Karpas-422 (cell line): ENCODE measurements at regions not wholly inside any gene's neighbourhood (a gene's known extent, or its start where the extent isn't known, plus 50 kb on each side); places are given as distances from the start of the nearest gene placed in this dataset.
"Not testable (repeated sequence)": the region's sequence is repeated elsewhere in the genome, so short reads cannot be mapped to it uniquely, and the experiment has no call there.

Experiments used
- DNase-seq: peaks from one replicate; pipeline ENCODE4 v3.0.0-alpha.2; 2015
- H2AFZ ChIP-seq: fragments of 200-600 bp; sonication (generic); 2 replicates; pipeline ENCODE4 v1.6.1; 2014; ENCODE audit warnings: antibody characterized with exemption, low read length, mixed read lengths
- H3K27ac ChIP-seq: fragments of 200-600 bp; sonication (generic); 2 replicates; pipeline ENCODE4 v1.5.1; 2014; ENCODE audit warnings: mild to moderate bottlenecking, low read length, moderate library complexity
- H3K27me3 ChIP-seq: fragments of 200-600 bp; sonication (generic); 2 replicates; pipeline ENCODE4 v1.6.1; 2014; ENCODE audit warnings: low read length, mixed read lengths
- H3K36me3 ChIP-seq: fragments of 200-600 bp; sonication (generic); 2 replicates; pipeline ENCODE4 v1.6.1; 2014; ENCODE audit warnings: low read length, mixed read lengths; ENCODE audit not compliant: insufficient read depth
- H3K4me1 ChIP-seq: fragments of 200-600 bp; sonication (generic); 2 replicates; pipeline ENCODE4 v1.6.1; 2014; ENCODE audit warnings: mild to moderate bottlenecking, low read length, mixed read lengths
- H3K4me2 ChIP-seq: fragments of 200-600 bp; sonication (generic); 2 replicates; pipeline ENCODE4 v1.6.1; 2014; ENCODE audit warnings: low read length, low read depth, mild to moderate bottlenecking; ENCODE audit not compliant: poor library complexity, severe bottlenecking
- H3K4me3 ChIP-seq: fragments of 200-600 bp; sonication (generic); 2 replicates; pipeline ENCODE4 v1.5.1; 2014; ENCODE audit warnings: mild to moderate bottlenecking, antibody characterized with exemption, low read length, mixed read lengths
- H3K79me2 ChIP-seq: fragments of 200-600 bp; sonication (generic); 2 replicates; pipeline ENCODE4 v1.6.1; 2014; ENCODE audit warnings: mild to moderate bottlenecking, low read length, mixed read lengths
- H3K9ac ChIP-seq: fragments of 200-600 bp; sonication (generic); 2 replicates; pipeline ENCODE4 v1.6.0; 2014; ENCODE audit warnings: low read length
- H3K9me2 ChIP-seq: fragments of 200-600 bp; sonication (generic), shearing (Covaris generic); replicated peaks from 2 replicates; pipeline ENCODE4 v1.6.0; 2014; ENCODE audit warnings: mild to moderate bottlenecking, low read length, moderate library complexity; ENCODE audit not compliant: insufficient read depth
- H3K9me3 ChIP-seq: fragments of 300-700, 200-600 bp; sonication (generic); 2 replicates; pipeline ENCODE4 v1.6.1; 2014; ENCODE audit warnings: low read length, mixed read lengths
- H4K20me1 ChIP-seq: fragments of 200-600 bp; sonication (generic); 2 replicates; pipeline ENCODE4 v1.6.1; 2014; ENCODE audit warnings: mild to moderate bottlenecking, antibody characterized with exemption, low read length, low read depth; ENCODE audit not compliant: insufficient read depth

GRCh38 chr5:44535621-44536020, 146.4 kb upstream of the FGF10 start:
- H3K4me3 ChIP-seq, result no peak overlapping the region
- H3K9me2 ChIP-seq, result no peaks in the 10 kb centered on the region
- H3K27me3 ChIP-seq, result no peaks in the 10 kb centered on the region
- no peaks in the 10 kb centered on the region for H4K20me1 ChIP-seq
- DNase-seq, result no peak
- no peak overlapping the region for H2AFZ ChIP-seq
- no peak overlapping the region for H3K9ac ChIP-seq
- no peak overlapping the region for H3K4me2 ChIP-seq
- H3K9me3 ChIP-seq, result no peaks in the 10 kb centered on the region
- H3K36me3 ChIP-seq, result no peaks in the 10 kb centered on the region
- H3K79me2 ChIP-seq, result no peaks in the 10 kb centered on the region
- no peaks in the 10 kb centered on the region for H3K4me1 ChIP-seq
- H3K27ac ChIP-seq, result no peak overlapping the region

DNA sequence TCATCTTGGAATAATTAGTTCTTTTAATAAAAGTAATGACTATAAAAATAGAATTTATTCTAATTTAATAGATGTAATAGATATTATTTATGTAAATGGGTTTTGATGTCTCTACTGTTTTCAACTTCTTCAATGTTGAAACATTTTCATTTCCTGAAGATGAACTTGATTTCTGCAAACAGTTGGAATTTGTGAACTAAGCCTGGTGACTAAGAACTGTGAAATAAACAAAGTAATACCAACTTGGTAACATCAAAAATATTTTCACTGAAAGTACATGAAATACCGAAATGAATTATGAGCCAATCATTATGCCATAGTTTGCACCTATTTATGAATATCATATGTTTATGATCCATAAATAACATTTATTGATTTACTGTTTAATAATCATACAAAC, 143.8 kb upstream of the FGF10 start:
- Histone ChIP-seq H3K4me3 (no peak overlapping the region), H4K20me1 (no peaks in the 10 kb centered on the region), H3K79me2 (no peaks in the 10 kb centered on the region), H3K9ac (no peak overlapping the region), H3K4me2 (no peak overlapping the region), H3K9me3 (no peaks in the 10 kb centered on the region), H3K4me1 (no peaks in the 10 kb centered on the region), H3K27ac (no peak overlapping the region), H3K36me3 (no peaks in the 10 kb centered on the region), H3K27me3 (no peaks in the 10 kb centered on the region), H2AFZ (no peak overlapping the region), H3K9me2 (no peaks in the 10 kb centered on the region)
- no peak for DNase-seq

DNA sequence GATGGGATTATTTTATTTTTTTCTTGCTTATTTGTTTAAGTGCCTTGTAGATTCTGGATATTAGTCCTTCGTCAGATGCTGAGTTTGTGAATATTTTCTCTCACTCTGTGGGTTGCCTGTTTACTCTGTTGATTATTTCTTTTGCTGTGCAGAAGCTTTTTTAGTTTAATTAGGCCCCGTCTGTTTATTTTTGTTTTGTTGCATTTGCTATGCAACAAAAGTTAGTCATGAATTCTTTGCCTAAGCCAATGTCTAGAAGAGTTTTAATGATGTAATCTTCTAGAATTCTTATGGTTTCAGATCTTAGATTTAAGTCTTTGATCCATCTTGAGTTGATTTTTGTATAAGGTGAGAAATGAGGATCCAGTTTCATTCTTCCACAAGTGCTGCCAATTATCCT, 142.5 kb upstream of the FGF10 start:
- H3K9ac ChIP-seq, H2AFZ ChIP-seq, H3K9me2 ChIP-seq, H3K79me2 ChIP-seq, H3K4me1 ChIP-seq, H3K27ac ChIP-seq, H3K9me3 ChIP-seq, H3K27me3 ChIP-seq, H4K20me1 ChIP-seq, H3K4me2 ChIP-seq, H3K4me3 ChIP-seq, DNase-seq, H3K36me3 ChIP-seq: not testable (repeated sequence)

- not testable (repeated sequence) for H3K4me3 ChIP-seq, H3K4me2 ChIP-seq, H3K27ac ChIP-seq, H3K79me2 ChIP-seq, H4K20me1 ChIP-seq, DNase-seq, H3K9me2 ChIP-seq, H3K9ac ChIP-seq, H2AFZ ChIP-seq, H3K9me3 ChIP-seq, H3K36me3 ChIP-seq, H3K27me3 ChIP-seq, H3K4me1 ChIP-seq
Observed at GRCh38 chr5:44530783-44531182, 141.6 kb upstream of the FGF10 start.

DNA sequence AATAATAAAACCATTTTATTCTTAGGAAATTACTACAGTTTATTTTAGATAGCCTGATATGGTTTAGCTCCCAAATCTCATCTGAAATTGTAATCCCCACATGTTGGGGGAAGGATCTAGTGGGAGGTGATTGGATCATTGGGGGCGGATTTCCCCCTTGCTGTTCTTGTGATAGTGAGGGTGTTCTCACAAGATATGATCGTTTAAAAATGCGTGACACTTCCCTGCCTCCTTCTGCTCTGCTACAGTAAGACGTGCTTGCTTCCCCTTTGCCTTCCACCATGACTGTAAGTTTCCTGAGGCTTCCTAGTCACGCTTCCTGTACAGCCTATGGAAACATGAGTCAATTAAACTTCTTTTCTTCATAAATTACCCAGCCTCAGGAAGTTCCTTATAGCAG, 122.4 kb upstream of the FGF10 start:
- H3K9ac ChIP-seq, result no peak overlapping the region
- no peaks in the 10 kb centered on the region for H3K4me1 ChIP-seq
- no peaks in the 10 kb centered on the region for H3K79me2 ChIP-seq
- no peak overlapping the region for H3K4me2 ChIP-seq
- DNase-seq, result no peak
- no peaks in the 10 kb centered on the region for H3K9me2 ChIP-seq
- H3K36me3 ChIP-seq, result no peaks in the 10 kb centered on the region
- no peaks in the 10 kb centered on the region for H4K20me1 ChIP-seq
- H3K4me3 ChIP-seq, result no peak overlapping the region
- H3K27ac ChIP-seq, result no peak overlapping the region
- H2AFZ ChIP-seq, result no peak overlapping the region
- H3K27me3 ChIP-seq, result 0 out of 2 replicates have a peak, but pooled peaks cover 3% of the 10 kb centered on the region
- no peaks in the 10 kb centered on the region for H3K9me3 ChIP-seq

GRCh38 chr5:44506561-44506960, 117.3 kb upstream of the FGF10 start:
- Histone ChIP-seq H3K4me3 (no peak overlapping the region), H3K36me3 (no peaks in the 10 kb centered on the region), H2AFZ (no peak overlapping the region), H3K9ac (no peak overlapping the region), H3K4me2 (no peak overlapping the region), H3K9me3 (no peaks in the 10 kb centered on the region), H3K27ac (no peak overlapping the region), H3K9me2 (no peaks in the 10 kb centered on the region), H3K79me2 (no peaks in the 10 kb centered on the region), H4K20me1 (no peaks in the 10 kb centered on the region), H3K27me3 (0 out of 2 replicates have a peak, but pooled peaks cover 3% of the 10 kb centered on the region), H3K4me1 (no peaks in the 10 kb centered on the region)
- no peak for DNase-seq

GRCh38 chr5:44499381-44499780, 110.2 kb upstream of the FGF10 start:
- Histone ChIP-seq H3K27ac (no peak overlapping the region), H3K27me3 (no peaks in the 10 kb centered on the region), H3K9ac (no peak overlapping the region), H2AFZ (no peak overlapping the region), H3K9me2 (no peaks in the 10 kb centered on the region), H3K4me1 (no peaks in the 10 kb centered on the region), H3K36me3 (no peaks in the 10 kb centered on the region), H4K20me1 (no peaks in the 10 kb centered on the region), H3K4me3 (no peak overlapping the region), H3K4me2 (no peak overlapping the region), H3K79me2 (no peaks in the 10 kb centered on the region), H3K9me3 (no peaks in the 10 kb centered on the region)
- DNase-seq, result no peak

- no peak overlapping the region for H3K4me2 ChIP-seq
- no peak overlapping the region for H3K4me3 ChIP-seq
- H3K27me3 ChIP-seq, result no peaks in the 10 kb centered on the region
- DNase-seq, result no peak
- no peaks in the 10 kb centered on the region for H3K79me2 ChIP-seq
- H3K36me3 ChIP-seq, result no peaks in the 10 kb centered on the region
- no peak overlapping the region for H3K9ac ChIP-seq
- no peaks in the 10 kb centered on the region for H3K4me1 ChIP-seq
- H4K20me1 ChIP-seq, result no peaks in the 10 kb centered on the region
- H3K27ac ChIP-seq, result no peak overlapping the region
- H3K9me2 ChIP-seq, result no peaks in the 10 kb centered on the region
- H3K9me3 ChIP-seq, result no peaks in the 10 kb centered on the region
- no peak overlapping the region for H2AFZ ChIP-seq
Observed at GRCh38 chr5:44497606-44498005, 108.4 kb upstream of the FGF10 start.

GRCh38 chr5:44495280-44495679, 106.1 kb upstream of the FGF10 start:
- Histone ChIP-seq H2AFZ (no peak overlapping the region), H4K20me1 (no peaks in the 10 kb centered on the region), H3K4me1 (no peaks in the 10 kb centered on the region), H3K4me3 (no peak overlapping the region), H3K27me3 (no peaks in the 10 kb centered on the region), H3K9me3 (no peaks in the 10 kb centered on the region), H3K36me3 (no peaks in the 10 kb centered on the region), H3K79me2 (no peaks in the 10 kb centered on the region), H3K4me2 (no peak overlapping the region), H3K9ac (no peak overlapping the region), H3K27ac (no peak overlapping the region), H3K9me2 (no peaks in the 10 kb centered on the region)
- no peak for DNase-seq
